HepG2 (cell line): ENCODE measurements at regions not wholly inside any gene's neighbourhood (a gene's known extent, or its start where the extent isn't known, plus 50 kb on each side); places are given as distances from the start of the nearest gene placed in this dataset.
A peak's percentile ranks its signal among the peaks of the same experiment; 100 is the strongest.

Source experiments
- ATAD3A ChIP-seq: sonication (generic); formaldehyde crosslinking; IDR thresholded peaks from 2 replicates; pipeline ENCODE4 v1.4.0; 2020; ENCODE audit warnings: missing genetic modification reagents
- BRCA1 ChIP-seq: sonication (generic); formaldehyde crosslinking; IDR thresholded peaks from 2 replicates; pipeline ENCODE4 v1.4.0; 2020; ENCODE audit warnings: missing genetic modification reagents
- HOXD1 ChIP-seq: sonication (generic); formaldehyde crosslinking; IDR thresholded peaks from 2 replicates; pipeline ENCODE4 v1.5.0; 2020; ENCODE audit warnings: missing genetic modification reagents
- MAFK ChIP-seq, 2 experiments: IDR thresholded peaks in 1 of 2; conservative IDR thresholded peaks in 1 of 2; 2 replicates each; pipeline ENCODE4 v1.6.1; 2011; ENCODE audit warnings: improper control_type of control experiment in 2 of 2, low read length in 2 of 2
- MIER3 ChIP-seq: IDR thresholded peaks from 2 replicates; pipeline ENCODE4 v1.6.1; 2016; ENCODE audit warnings: missing compliant biosample characterization, borderline replicate concordance
- MIXL1 ChIP-seq: IDR thresholded peaks from 2 replicates; pipeline ENCODE4 v1.6.1; 2016
- MYC ChIP-seq: sonication (generic); formaldehyde crosslinking; IDR thresholded peaks from 2 replicates; pipeline ENCODE4 v1.9.0; 2021; ENCODE audit warnings: missing genetic modification reagents, borderline replicate concordance
- NFATC3 ChIP-seq: sonication (generic); formaldehyde crosslinking; IDR thresholded peaks from 2 replicates; pipeline ENCODE4 v1.5.1; 2020; ENCODE audit warnings: mild to moderate bottlenecking, missing genetic modification reagents
- NFE2 ChIP-seq: sonication (generic); formaldehyde crosslinking; IDR thresholded peaks from 2 replicates; pipeline ENCODE4 v1.4.0; 2020; ENCODE audit warnings: missing genetic modification reagents
- THAP11 ChIP-seq: IDR thresholded peaks from 2 replicates; pipeline ENCODE4 v1.6.1; 2016; ENCODE audit warnings: missing biosample characterization, missing genetic modification reagents
- ZNF354B ChIP-seq: sonication (generic); formaldehyde crosslinking; IDR thresholded peaks from 2 replicates; pipeline ENCODE4 v1.8.0; 2022; ENCODE audit warnings: mild to moderate bottlenecking, missing genetic modification reagents
- ZNF558 ChIP-seq: sonication (generic); formaldehyde crosslinking; IDR thresholded peaks from 2 replicates; pipeline ENCODE4 v1.9.0; 2022; ENCODE audit warnings: mild to moderate bottlenecking, missing genetic modification reagents, borderline replicate concordance
- ZNF713 ChIP-seq: sonication (generic); formaldehyde crosslinking; IDR thresholded peaks from 2 replicates; pipeline ENCODE4 v1.4.0; 2020; ENCODE audit warnings: mild to moderate bottlenecking, missing genetic modification reagents
- TF ChIP-seq, protein P1 (sequence below): sonication (generic); formaldehyde crosslinking; IDR thresholded peaks from 2 replicates; pipeline ENCODE4 v1.4.0; 2020; ENCODE audit warnings: missing genetic modification reagents
- TF ChIP-seq, protein P2 (sequence below): sonication (generic); formaldehyde crosslinking; IDR thresholded peaks from 2 replicates; pipeline ENCODE4 v1.8.0; 2022; ENCODE audit warnings: missing genetic modification reagents, mild to moderate bottlenecking, inconsistent platforms, borderline replicate concordance
- TF ChIP-seq, protein P3 (sequence below): sonication (generic); formaldehyde crosslinking; conservative IDR thresholded peaks from 2 replicates; pipeline ENCODE4 v1.5.0; 2020; ENCODE audit warnings: missing genetic modification reagents
- TF ChIP-seq, protein P4 (sequence below): sonication (generic); formaldehyde crosslinking; IDR thresholded peaks from 2 replicates; pipeline ENCODE4 v1.4.0; 2020; ENCODE audit warnings: low read depth, mild to moderate bottlenecking, missing genetic modification reagents
- TF ChIP-seq, protein P5 (sequence below): sonication (generic); formaldehyde crosslinking; IDR thresholded peaks from 2 replicates; pipeline ENCODE4 v1.8.1; 2023; ENCODE audit warnings: mild to moderate bottlenecking, missing genetic modification reagents
- TF ChIP-seq, protein P6 (sequence below): sonication (generic); formaldehyde crosslinking; IDR thresholded peaks from 2 replicates; pipeline ENCODE4 v1.4.0; 2020; ENCODE audit warnings: mild to moderate bottlenecking, missing genetic modification reagents

DNA sequence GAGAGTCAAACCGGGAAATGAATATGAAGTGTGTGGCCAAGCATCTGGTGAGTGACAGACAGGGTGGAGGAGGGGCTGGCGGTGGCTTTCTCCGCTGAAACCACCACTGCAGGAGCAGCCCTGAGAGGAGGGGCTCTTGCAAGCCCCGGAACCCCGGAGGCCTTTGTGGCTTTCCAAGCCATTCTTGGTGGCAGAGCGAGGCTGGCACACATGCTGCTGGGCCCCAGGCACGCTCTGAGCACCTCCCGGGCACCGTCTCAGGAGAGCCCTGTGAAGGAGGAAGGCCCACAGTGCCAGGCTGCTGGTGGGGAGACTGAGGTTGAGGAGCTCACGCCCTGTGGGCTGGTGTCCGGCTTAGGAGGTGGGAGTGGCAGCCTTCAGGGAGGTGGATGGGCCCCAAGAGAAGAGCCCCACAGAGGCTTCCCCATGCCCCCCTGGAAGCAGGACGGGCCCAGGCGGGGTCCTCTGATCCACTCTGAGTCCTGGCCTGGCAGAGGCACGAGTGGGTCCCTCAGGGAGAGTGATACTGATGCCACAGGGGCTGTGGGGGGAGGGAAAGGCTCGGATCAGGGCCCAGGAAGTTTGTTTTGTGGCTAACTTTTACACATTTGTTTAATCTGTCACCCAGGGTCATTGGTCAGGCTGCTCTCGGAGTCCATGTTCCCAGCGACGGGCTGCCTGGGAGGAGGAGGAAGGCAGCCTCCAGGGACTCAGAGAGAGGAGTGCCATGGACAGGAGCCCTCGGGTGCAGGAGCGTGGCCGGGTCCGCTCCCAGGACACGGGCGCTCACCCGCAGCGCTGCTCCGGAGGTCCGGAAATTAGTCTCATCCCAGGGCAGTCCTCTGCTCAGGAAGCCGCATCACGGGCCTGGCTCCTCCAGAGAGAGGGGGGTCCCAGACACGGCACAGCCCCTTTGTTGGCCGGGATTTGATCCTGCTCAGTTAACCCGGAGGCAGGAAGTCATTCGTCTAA, 170.7 kb downstream of the ERMARD start (continued):
- TF ChIP-seq, protein P1, sequence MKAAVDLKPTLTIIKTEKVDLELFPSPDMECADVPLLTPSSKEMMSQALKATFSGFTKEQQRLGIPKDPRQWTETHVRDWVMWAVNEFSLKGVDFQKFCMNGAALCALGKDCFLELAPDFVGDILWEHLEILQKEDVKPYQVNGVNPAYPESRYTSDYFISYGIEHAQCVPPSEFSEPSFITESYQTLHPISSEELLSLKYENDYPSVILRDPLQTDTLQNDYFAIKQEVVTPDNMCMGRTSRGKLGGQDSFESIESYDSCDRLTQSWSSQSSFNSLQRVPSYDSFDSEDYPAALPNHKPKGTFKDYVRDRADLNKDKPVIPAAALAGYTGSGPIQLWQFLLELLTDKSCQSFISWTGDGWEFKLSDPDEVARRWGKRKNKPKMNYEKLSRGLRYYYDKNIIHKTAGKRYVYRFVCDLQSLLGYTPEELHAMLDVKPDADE (CRISPR knock-in tag): no peak
- TF ChIP-seq, protein P2, sequence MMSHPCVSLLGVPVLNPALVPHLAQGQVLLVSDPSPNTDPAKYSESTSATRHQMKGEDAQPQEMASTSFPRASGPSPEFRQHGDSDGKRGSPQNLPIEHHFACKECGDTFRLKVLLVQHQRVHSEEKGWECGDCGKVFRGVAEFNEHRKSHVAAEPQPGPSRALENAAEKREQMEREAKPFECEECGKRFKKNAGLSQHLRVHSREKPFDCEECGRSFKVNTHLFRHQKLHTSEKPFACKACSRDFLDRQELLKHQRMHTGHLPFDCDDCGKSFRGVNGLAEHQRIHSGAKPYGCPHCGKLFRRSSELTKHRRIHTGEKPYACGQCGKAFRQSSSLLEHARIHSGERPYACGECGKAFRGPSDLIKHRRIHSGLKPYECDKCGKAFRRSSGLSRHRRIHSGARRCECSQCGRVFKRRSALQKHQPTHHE: no peak
- TF ChIP-seq THAP11 (CRISPR knock-in tag): 0 out of 2 replicates have a peak, but pooled peaks have one; percentile 17
- no peak for TF ChIP-seq HOXD1 (CRISPR knock-in tag)
- TF ChIP-seq ATAD3A (CRISPR knock-in tag): no peak
- TF ChIP-seq MAFK (conservative IDR thresholded peaks at IDR 0.05 in 1 of 2, IDR thresholded peaks at IDR 0.05 in 1 of 2; ENCODE audit: low read length in 2 of 2): no peak
- no peak for TF ChIP-seq NFATC3 (CRISPR knock-in tag)
- TF ChIP-seq NFE2: no peak
- TF ChIP-seq ZNF558 (CRISPR knock-in tag): no peak
- TF ChIP-seq MIER3 (CRISPR knock-in tag): peak; percentile 40; the same call in 1 of the 2 replicates
- 0 out of 2 replicates have a peak, but pooled peaks have one; percentile 45 for TF ChIP-seq MIXL1 (CRISPR knock-in tag)
- TF ChIP-seq MYC (CRISPR knock-in tag): peak; percentile 45; the same call in 1 of the 2 replicates
- TF ChIP-seq, protein P3, sequence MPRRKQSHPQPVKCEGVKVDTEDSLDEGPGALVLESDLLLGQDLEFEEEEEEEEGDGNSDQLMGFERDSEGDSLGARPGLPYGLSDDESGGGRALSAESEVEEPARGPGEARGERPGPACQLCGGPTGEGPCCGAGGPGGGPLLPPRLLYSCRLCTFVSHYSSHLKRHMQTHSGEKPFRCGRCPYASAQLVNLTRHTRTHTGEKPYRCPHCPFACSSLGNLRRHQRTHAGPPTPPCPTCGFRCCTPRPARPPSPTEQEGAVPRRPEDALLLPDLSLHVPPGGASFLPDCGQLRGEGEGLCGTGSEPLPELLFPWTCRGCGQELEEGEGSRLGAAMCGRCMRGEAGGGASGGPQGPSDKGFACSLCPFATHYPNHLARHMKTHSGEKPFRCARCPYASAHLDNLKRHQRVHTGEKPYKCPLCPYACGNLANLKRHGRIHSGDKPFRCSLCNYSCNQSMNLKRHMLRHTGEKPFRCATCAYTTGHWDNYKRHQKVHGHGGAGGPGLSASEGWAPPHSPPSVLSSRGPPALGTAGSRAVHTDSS (CRISPR knock-in tag): no peak
- TF ChIP-seq BRCA1 (CRISPR knock-in tag): 0 out of 2 replicates have a peak, but pooled peaks have one; percentile 23
- TF ChIP-seq, protein P4, sequence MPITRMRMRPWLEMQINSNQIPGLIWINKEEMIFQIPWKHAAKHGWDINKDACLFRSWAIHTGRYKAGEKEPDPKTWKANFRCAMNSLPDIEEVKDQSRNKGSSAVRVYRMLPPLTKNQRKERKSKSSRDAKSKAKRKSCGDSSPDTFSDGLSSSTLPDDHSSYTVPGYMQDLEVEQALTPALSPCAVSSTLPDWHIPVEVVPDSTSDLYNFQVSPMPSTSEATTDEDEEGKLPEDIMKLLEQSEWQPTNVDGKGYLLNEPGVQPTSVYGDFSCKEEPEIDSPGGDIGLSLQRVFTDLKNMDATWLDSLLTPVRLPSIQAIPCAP: no peak
- TF ChIP-seq, protein P5, sequence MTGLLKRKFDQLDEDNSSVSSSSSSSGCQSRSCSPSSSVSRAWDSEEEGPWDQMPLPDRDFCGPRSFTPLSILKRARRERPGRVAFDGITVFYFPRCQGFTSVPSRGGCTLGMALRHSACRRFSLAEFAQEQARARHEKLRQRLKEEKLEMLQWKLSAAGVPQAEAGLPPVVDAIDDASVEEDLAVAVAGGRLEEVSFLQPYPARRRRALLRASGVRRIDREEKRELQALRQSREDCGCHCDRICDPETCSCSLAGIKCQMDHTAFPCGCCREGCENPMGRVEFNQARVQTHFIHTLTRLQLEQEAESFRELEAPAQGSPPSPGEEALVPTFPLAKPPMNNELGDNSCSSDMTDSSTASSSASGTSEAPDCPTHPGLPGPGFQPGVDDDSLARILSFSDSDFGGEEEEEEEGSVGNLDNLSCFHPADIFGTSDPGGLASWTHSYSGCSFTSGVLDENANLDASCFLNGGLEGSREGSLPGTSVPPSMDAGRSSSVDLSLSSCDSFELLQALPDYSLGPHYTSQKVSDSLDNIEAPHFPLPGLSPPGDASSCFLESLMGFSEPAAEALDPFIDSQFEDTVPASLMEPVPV (CRISPR knock-in tag): 0 out of 2 replicates have a peak, but pooled peaks have one; percentile 43
- TF ChIP-seq, protein P6, sequence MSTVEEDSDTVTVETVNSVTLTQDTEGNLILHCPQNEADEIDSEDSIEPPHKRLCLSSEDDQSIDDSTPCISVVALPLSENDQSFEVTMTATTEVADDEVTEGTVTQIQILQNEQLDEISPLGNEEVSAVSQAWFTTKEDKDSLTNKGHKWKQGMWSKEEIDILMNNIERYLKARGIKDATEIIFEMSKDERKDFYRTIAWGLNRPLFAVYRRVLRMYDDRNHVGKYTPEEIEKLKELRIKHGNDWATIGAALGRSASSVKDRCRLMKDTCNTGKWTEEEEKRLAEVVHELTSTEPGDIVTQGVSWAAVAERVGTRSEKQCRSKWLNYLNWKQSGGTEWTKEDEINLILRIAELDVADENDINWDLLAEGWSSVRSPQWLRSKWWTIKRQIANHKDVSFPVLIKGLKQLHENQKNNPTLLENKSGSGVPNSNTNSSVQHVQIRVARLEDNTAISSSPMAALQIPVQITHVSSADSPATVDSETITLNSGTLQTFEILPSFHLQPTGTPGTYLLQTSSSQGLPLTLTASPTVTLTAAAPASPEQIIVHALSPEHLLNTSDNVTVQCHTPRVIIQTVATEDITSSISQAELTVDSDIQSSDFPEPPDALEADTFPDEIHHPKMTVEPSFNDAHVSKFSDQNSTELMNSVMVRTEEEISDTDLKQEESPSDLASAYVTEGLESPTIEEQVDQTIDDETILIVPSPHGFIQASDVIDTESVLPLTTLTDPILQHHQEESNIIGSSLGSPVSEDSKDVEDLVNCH (CRISPR knock-in tag): no peak
- TF ChIP-seq ZNF713: no peak
- no peak for TF ChIP-seq ZNF354B
